Colonic mucosa (tissue), 4 donors: ENCODE measurements at regions not wholly inside any gene's neighbourhood (a gene's known extent, or its start where the extent isn't known, plus 50 kb on each side); places are given as distances from the start of the nearest gene placed in this dataset.

ENCODE experiments used
- DNase-seq: peaks from one replicate; pipeline ENCODE4 v3.0.0-alpha.2; 2020
- H3K27ac ChIP-seq: fragments of 200-600 bp; one replicate; pipeline ENCODE4 v1.8.0; 2021
- H3K27me3 ChIP-seq: fragments of 200-600 bp; one replicate; pipeline ENCODE4 v1.8.0; 2021
- H3K36me3 ChIP-seq: fragments of 200-600 bp; one replicate; pipeline ENCODE4 v1.8.0; 2021
- H3K4me1 ChIP-seq: fragments of 200-600 bp; one replicate; pipeline ENCODE4 v1.8.0; 2021; ENCODE audit warnings: mild to moderate bottlenecking
- H3K4me3 ChIP-seq: fragments of 200-600 bp; one replicate; pipeline ENCODE4 v1.8.0; 2021
- H3K9ac ChIP-seq, 2 donors: one replicate each; pipeline ENCODE4 v1.7.0; 2013; ENCODE audit warnings: control low read depth in 2 of 2, low read depth in 2 of 2, low read length in 2 of 2
- H3K9me3 ChIP-seq: fragments of 200-600 bp; one replicate; pipeline ENCODE4 v1.8.0; 2021
- intact Hi-C: fragments of 100-400 bp; cut with DNase I; formaldehyde crosslinking; loops from one replicate; pipeline ENCODE4 v1.14.1; 2022
- TF ChIP-seq, protein P1 (sequence below): fragments of 200-600 bp; IDR thresholded peaks from one replicate; pipeline ENCODE4 v1.8.0; 2022; ENCODE audit warnings: antibody characterized with exemption, mild to moderate bottlenecking
- donor health status: healthy.
- donor health status: DM: no; HTN: no; CAD: no.
- donor health status: DM: no; HTN: no; CAD: no.

DNA sequence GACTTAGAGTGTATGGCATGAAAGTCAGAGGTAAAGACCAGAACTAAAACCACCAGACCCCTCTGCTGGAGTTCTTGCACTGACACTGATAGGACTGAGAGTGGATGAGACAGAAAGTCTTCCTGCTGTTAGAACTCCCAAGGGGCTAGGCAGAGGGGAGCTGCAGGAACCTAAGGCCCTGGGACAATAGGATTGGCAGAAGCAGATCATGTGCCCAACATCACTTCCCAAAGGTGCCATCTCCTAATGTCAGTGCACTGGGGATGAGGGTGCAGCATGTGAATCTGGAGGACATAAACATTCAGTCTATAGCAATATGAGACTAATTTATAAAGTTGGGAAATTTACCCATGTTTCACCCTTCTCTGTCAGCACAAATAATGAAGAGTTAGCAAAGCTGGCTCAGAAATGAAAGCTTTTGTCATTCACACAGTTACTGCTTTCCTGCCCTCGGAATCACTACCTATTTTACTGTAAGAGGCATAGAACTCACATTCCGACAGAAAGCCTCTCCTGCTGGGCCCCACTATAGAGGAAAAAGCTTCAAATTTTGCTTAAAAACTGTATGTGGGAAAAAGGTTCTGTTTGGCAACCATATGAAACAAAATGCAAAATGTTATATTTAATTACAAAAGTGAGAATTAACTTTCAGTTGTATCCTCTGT is 49.9 kb upstream of the SSX2IP start:
- H3K9ac ChIP-seq = no peak overlapping the region
- intact Hi-C loops = no loop called here
- TF ChIP-seq, protein P1, sequence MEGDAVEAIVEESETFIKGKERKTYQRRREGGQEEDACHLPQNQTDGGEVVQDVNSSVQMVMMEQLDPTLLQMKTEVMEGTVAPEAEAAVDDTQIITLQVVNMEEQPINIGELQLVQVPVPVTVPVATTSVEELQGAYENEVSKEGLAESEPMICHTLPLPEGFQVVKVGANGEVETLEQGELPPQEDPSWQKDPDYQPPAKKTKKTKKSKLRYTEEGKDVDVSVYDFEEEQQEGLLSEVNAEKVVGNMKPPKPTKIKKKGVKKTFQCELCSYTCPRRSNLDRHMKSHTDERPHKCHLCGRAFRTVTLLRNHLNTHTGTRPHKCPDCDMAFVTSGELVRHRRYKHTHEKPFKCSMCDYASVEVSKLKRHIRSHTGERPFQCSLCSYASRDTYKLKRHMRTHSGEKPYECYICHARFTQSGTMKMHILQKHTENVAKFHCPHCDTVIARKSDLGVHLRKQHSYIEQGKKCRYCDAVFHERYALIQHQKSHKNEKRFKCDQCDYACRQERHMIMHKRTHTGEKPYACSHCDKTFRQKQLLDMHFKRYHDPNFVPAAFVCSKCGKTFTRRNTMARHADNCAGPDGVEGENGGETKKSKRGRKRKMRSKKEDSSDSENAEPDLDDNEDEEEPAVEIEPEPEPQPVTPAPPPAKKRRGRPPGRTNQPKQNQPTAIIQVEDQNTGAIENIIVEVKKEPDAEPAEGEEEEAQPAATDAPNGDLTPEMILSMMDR = no peak
- no peak overlapping the region for H3K4me3 ChIP-seq
- H3K4me1 ChIP-seq = no peaks in the 10 kb centered on the region
- H3K27me3 ChIP-seq = no peaks in the 10 kb centered on the region
- DNase-seq = no peak
- no peaks in the 10 kb centered on the region for H3K9me3 ChIP-seq
- H3K27ac ChIP-seq = no peak overlapping the region
- no peaks in the 10 kb centered on the region for H3K36me3 ChIP-seq
